IMR-90 (cell line): ENCODE measurements at regions not wholly inside any gene's neighbourhood (a gene's known extent, or its start where the extent isn't known, plus 50 kb on each side); places are given as distances from the start of the nearest gene placed in this dataset.

Experiments
- ATAC-seq: fragments of 200-7000 bp; cut with Tn5 transposase; 2 replicates; pipeline ENCODE4 v1.9.1; 2020; ENCODE audit warnings: low read depth, mild to moderate bottlenecking, moderate library complexity
- BruUV-seq: library from RNA; stranded (reverse); fragments of 400-500 nt; replicated peaks from 2 replicates; lab custom pipeline; 2021; lab: Mats Ljungman, UMichigan
- CTCF ChIA-PET: fragments of 300-600 bp; formaldehyde crosslinking; extraction: SDS; loops from one replicate; lab custom pipeline; 2021; ENCODE audit warnings: antibody characterized with exemption; lab: Yijun Ruan, JAX
- POLR2A ChIA-PET: fragments of 300-600 bp; sonication (Branson Sonifier 250); formaldehyde crosslinking; loops from one replicate; lab custom pipeline; 2022; ENCODE audit warnings: antibody characterized with exemption; ENCODE audit not compliant: unreplicated experiment; lab: Charles Lee
- DNase-seq: peaks from one replicate; pipeline ENCODE4 v3.0.0; 2013
- H2AFZ ChIP-seq: replicated peaks from 2 replicates; pipeline ENCODE3; 2013; ENCODE audit warnings: low read length, mild to moderate bottlenecking; ENCODE audit not compliant: poor library complexity
- H2AK5ac ChIP-seq: 2 replicates; pipeline ENCODE4 v1.6.1; 2013; ENCODE audit warnings: low read depth, low read length, inconsistent platforms
- H2AK9ac ChIP-seq: replicated peaks from 2 replicates; pipeline ENCODE3; 2013; ENCODE audit warnings: mild to moderate bottlenecking, low read depth, low read length, moderate library complexity; ENCODE audit not compliant: poor library complexity
- H2BK120ac ChIP-seq: 2 replicates; pipeline ENCODE4 v1.6.1; 2013; ENCODE audit warnings: low read depth, low read length, inconsistent platforms
- H2BK15ac ChIP-seq: 3 replicates; pipeline ENCODE4 v1.6.1; 2013; ENCODE audit warnings: low read depth, low read length, inconsistent platforms
- H2BK20ac ChIP-seq: 2 replicates; pipeline ENCODE4 v1.6.1; 2013; ENCODE audit warnings: low read depth, mild to moderate bottlenecking, inconsistent platforms, low read length, moderate library complexity
- H2BK5ac ChIP-seq: 2 replicates; pipeline ENCODE4 v1.6.1; 2013; ENCODE audit warnings: mild to moderate bottlenecking, low read depth, low read length, inconsistent platforms; ENCODE audit not compliant: poor library complexity, severe bottlenecking
- H3K14ac ChIP-seq: replicated peaks from 2 replicates; pipeline ENCODE4 v1.6.1; 2013; ENCODE audit warnings: low read depth, low read length, inconsistent platforms
- H3K18ac ChIP-seq: 2 replicates; pipeline ENCODE4 v1.6.1; 2013; ENCODE audit warnings: low read depth, low read length, control low read depth
- H3K23ac ChIP-seq: 2 replicates; pipeline ENCODE4 v1.6.1; 2013; ENCODE audit warnings: low read depth, low read length, inconsistent platforms
- H3K27ac ChIP-seq: 2 replicates; pipeline ENCODE4 v1.5.1; 2013; ENCODE audit warnings: mild to moderate bottlenecking, control low read depth, low read length; ENCODE audit not compliant: insufficient read depth
- H3K27me3 ChIP-seq: 2 replicates; pipeline ENCODE4 v1.6.1; 2013; ENCODE audit warnings: low read length; ENCODE audit not compliant: control insufficient read depth, insufficient read depth
- H3K36me3 ChIP-seq: 2 replicates; pipeline ENCODE4 v1.6.1; 2013; ENCODE audit warnings: low read length, mixed read lengths; ENCODE audit not compliant: control insufficient read depth, insufficient read depth
- H3K4ac ChIP-seq: 2 replicates; pipeline ENCODE4 v1.6.1; 2013; ENCODE audit warnings: low read depth, low read length, inconsistent platforms
- H3K4me1 ChIP-seq: 2 replicates; pipeline ENCODE4 v1.6.1; 2013; ENCODE audit warnings: low read length, mixed read lengths; ENCODE audit not compliant: control insufficient read depth, insufficient read depth
- H3K4me2 ChIP-seq: 2 replicates; pipeline ENCODE4 v1.6.1; 2013; ENCODE audit warnings: low read depth, mild to moderate bottlenecking, control low read depth, low read length, moderate library complexity
- H3K4me3 ChIP-seq: 2 replicates; pipeline ENCODE4 v1.5.1; 2013; ENCODE audit warnings: low read depth, mild to moderate bottlenecking, control low read depth, low read length, moderate library complexity; ENCODE audit not compliant: insufficient read depth
- H3K56ac ChIP-seq: 2 replicates; pipeline ENCODE4 v1.6.1; 2013; ENCODE audit warnings: low read length, inconsistent platforms; ENCODE audit not compliant: insufficient read depth; ENCODE audit errors: extremely low read depth
- H3K79me1 ChIP-seq, 2 experiments: 2 replicates each; pipeline ENCODE4 v1.6.1; 2013; ENCODE audit warnings: low read length in 2 of 2, inconsistent platforms in 1 of 2, low read depth in 1 of 2
- H3K9ac ChIP-seq: 2 replicates; pipeline ENCODE4 v1.6.1; 2013; ENCODE audit warnings: low read depth, low read length, control low read depth
- H3K9me1 ChIP-seq: 2 replicates; pipeline ENCODE4 v1.6.1; 2013; ENCODE audit warnings: low read length, inconsistent platforms; ENCODE audit not compliant: insufficient read depth
- H3K9me3 ChIP-seq: 2 replicates; pipeline ENCODE4 v1.6.1; 2013; ENCODE audit warnings: low read length; ENCODE audit not compliant: control insufficient read depth, insufficient read depth
- H4K20me1 ChIP-seq: 2 replicates; pipeline ENCODE4 v1.6.1; 2013; ENCODE audit warnings: low read length, inconsistent platforms; ENCODE audit not compliant: insufficient read depth
- H4K5ac ChIP-seq: 2 replicates; pipeline ENCODE4 v1.6.1; 2013; ENCODE audit warnings: mild to moderate bottlenecking, low read depth, low read length, control low read depth
- H4K8ac ChIP-seq, 2 experiments: 2 replicates each; pipeline ENCODE4 v1.6.1; 2013; ENCODE audit warnings: low read depth in 2 of 2, low read length in 2 of 2, control low read depth in 1 of 2, inconsistent platforms in 1 of 2
- H4K91ac ChIP-seq: 2 replicates; pipeline ENCODE4 v1.6.1; 2013; ENCODE audit warnings: low read depth, low read length, inconsistent platforms; ENCODE audit not compliant: insufficient read depth
- RFX5 ChIP-seq: IDR thresholded peaks from 2 replicates; pipeline ENCODE4 v1.8.0; 2012; ENCODE audit warnings: low read depth, mild to moderate bottlenecking, low read length, moderate library complexity
- WGBS, 2 experiments: methylation state at CpG; one replicate each; pipeline versions ENCODE4 v1.1.5 to v1.1.7; 2013; ENCODE audit warnings: missing lambda C conversion rate in 2 of 2; ENCODE audit not compliant: insufficient read length in 1 of 2; ENCODE audit errors: extremely low coverage in 2 of 2; 5-methylcytosine and 5-hydroxymethylcytosine counted together
- dilution Hi-C: fragments of 300-500 bp; cut with HindIII; formaldehyde crosslinking; loops from one replicate; pipeline ENCODE4 v1.14.3; 2018; ENCODE audit warnings: low sequenced_read_pairs; ENCODE audit not compliant: unreplicated experiment
- in situ Hi-C: fragments of 300-500 bp; cut with MboI; formaldehyde crosslinking; loops from 3 replicates; pipeline ENCODE4 v1.14.3; 2019; ENCODE audit warnings: low sequenced_read_pairs, inconsistent platforms, mixed read lengths
- intact Hi-C: fragments of 100-400 bp; cut with micrococcal nuclease; formaldehyde crosslinking; loops from 2 replicates; pipeline ENCODE4 v1.10.0; 2022

GRCh38 chr20:12411246-12411940, 493.7 kb downstream of the BTBD3 start:
- Histone ChIP-seq H3K9ac (no peak overlapping the region), H2AFZ (no peak overlapping the region), H3K23ac (no peak overlapping the region), H3K9me3 (peaks cover 16% of the 10 kb centered on the region), H3K18ac (no peak overlapping the region), H3K4me2 (no peak overlapping the region), H3K27ac (no peak overlapping the region), H2BK20ac (no peak overlapping the region), H4K8ac (no peak overlapping the region), H3K4me1 (no peaks in the 10 kb centered on the region), H4K20me1 (no peaks in the 10 kb centered on the region), H3K14ac (no peak overlapping the region), H3K56ac (no peak overlapping the region), H3K9me1 (no peaks in the 10 kb centered on the region), H3K27me3 (no peaks in the 10 kb centered on the region), H2AK9ac (no peak overlapping the region), H4K91ac (no peak overlapping the region), H3K4ac (no peak overlapping the region), H2AK5ac (no peak overlapping the region), H4K5ac (no peak overlapping the region), H3K4me3 (no peak overlapping the region), H2BK15ac (no peak overlapping the region), H3K79me1 (no peaks in the 10 kb centered on the region), H3K36me3 (no peaks in the 10 kb centered on the region), H2BK5ac (no peak overlapping the region), H2BK120ac (no peak overlapping the region)
- intact Hi-C loops (no loop called here), in situ Hi-C loops (no loop called here), dilution Hi-C loops (no loop called here)
- TF ChIP-seq RFX5, result no peak
- CTCF ChIA-PET, result no interaction called here
- POLR2A ChIA-PET, result no interaction called here
- no peak for ATAC-seq
- WGBS, 2 experiments, result 40% methylated on average over 1 of the region's 7 CpGs; no CpG with 5 or more reads in 1 of the 2 experiments
- no TSS peak for BruUV-seq
- DNase-seq, result no peak
